ENCODE measurements at regions not wholly inside any gene's neighbourhood (a gene's known extent, or its start where the extent isn't known, plus 50 kb on each side); places are given as distances from the start of the nearest gene placed in this dataset.

DNA sequence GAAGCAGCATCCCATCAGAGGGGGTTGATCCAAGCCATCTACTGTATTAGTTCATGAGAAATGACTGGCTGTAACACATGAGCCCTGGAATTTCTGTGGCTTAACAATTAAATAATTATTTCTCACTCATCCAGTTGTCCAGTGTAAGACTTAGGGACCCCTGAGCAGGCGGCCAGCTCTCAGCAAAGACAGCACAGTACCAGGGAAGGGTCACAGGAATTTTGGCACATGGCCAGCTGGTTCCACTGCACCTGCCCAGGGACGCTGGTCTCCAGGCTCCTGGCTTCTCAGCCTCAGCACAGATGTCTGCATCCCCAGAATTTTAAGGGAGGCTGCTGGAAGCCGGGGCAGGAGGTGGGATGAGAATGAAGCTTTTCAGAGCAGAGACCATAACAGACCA, 93.7 kb upstream of the DHRSX start:
- TF ChIP-seq POLR2A (IDR thresholded peaks at IDR 0.05) = no peak
- TF ChIP-seq, protein P1, sequence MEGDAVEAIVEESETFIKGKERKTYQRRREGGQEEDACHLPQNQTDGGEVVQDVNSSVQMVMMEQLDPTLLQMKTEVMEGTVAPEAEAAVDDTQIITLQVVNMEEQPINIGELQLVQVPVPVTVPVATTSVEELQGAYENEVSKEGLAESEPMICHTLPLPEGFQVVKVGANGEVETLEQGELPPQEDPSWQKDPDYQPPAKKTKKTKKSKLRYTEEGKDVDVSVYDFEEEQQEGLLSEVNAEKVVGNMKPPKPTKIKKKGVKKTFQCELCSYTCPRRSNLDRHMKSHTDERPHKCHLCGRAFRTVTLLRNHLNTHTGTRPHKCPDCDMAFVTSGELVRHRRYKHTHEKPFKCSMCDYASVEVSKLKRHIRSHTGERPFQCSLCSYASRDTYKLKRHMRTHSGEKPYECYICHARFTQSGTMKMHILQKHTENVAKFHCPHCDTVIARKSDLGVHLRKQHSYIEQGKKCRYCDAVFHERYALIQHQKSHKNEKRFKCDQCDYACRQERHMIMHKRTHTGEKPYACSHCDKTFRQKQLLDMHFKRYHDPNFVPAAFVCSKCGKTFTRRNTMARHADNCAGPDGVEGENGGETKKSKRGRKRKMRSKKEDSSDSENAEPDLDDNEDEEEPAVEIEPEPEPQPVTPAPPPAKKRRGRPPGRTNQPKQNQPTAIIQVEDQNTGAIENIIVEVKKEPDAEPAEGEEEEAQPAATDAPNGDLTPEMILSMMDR (IDR thresholded peaks at IDR 0.05) = no peak
- TF ChIP-seq EP300 (IDR thresholded peaks at IDR 0.05) = no peak
- no peak for TF ChIP-seq POLR2AphosphoS5 (IDR thresholded peaks at IDR 0.05)

All from suprapubic skin (tissue), 4 donors.